NCI-H1105 treated with DMSO at 0.1 percent for 48 hours (cell line): ENCODE measurements at regions not wholly inside any gene's neighbourhood (a gene's known extent, or its start where the extent isn't known, plus 50 kb on each side); places are given as distances from the start of the nearest gene placed in this dataset.
"Not testable (repeated sequence)": the region's sequence is repeated elsewhere in the genome, so short reads cannot be mapped to it uniquely, and the experiment has no call there.

Experiments
- DNase-seq: peaks from one replicate; lab custom pipeline; 2025; lab: John Stamatoyannopoulos, UW

- DNase-seq: no peak
Measured at GRCh38 chr6:170044836-170045562, 245.9 kb downstream of the DLL1 start.

- no peak for DNase-seq
Measured at GRCh38 chr6:170043881-170044790, 246.7 kb downstream of the DLL1 start.

- no peak for DNase-seq
Measured at GRCh38 chr6:170043150-170043819, 247.6 kb downstream of the DLL1 start.

GRCh38 chr6:170042596-170043118 lies 248.2 kb downstream of the DLL1 start:
- no peak for DNase-seq

GRCh38 chr6:170042123-170042522 lies 248.8 kb downstream of the DLL1 start:
- no peak for DNase-seq

GRCh38 chr6:170041526-170041925 lies 249.4 kb downstream of the DLL1 start:
- no peak for DNase-seq

- no peak for DNase-seq
Measured at GRCh38 chr6:170040906-170041305, 250.0 kb downstream of the DLL1 start.

- DNase-seq: no peak
Measured at GRCh38 chr6:170040115-170040500, 250.8 kb downstream of the DLL1 start.

- DNase-seq: no peak
Measured at GRCh38 chr6:170039156-170040114, 251.4 kb downstream of the DLL1 start.

- no peak for DNase-seq
Measured at GRCh38 chr6:170038708-170039107, 252.2 kb downstream of the DLL1 start.

GRCh38 chr6:170038251-170038650 lies 252.6 kb downstream of the DLL1 start:
- DNase-seq: no peak

- no peak for DNase-seq
Measured at GRCh38 chr6:170037541-170038250, 253.2 kb downstream of the DLL1 start.

GRCh38 chr6:170036916-170037315 lies 254.0 kb downstream of the DLL1 start:
- no peak for DNase-seq

GRCh38 chr6:170036367-170036766 lies 254.5 kb downstream of the DLL1 start:
- DNase-seq: not testable (repeated sequence)

GRCh38 chr6:170035901-170036304 lies 255.0 kb downstream of the DLL1 start:
- no peak for DNase-seq

GRCh38 chr6:170035044-170035443 lies 255.8 kb downstream of the DLL1 start:
- no peak for DNase-seq

- no peak for DNase-seq
Measured at GRCh38 chr6:170034294-170034693, 256.6 kb downstream of the DLL1 start.

GRCh38 chr6:170033666-170034065 lies 257.2 kb downstream of the DLL1 start:
- DNase-seq: no peak

- DNase-seq: no peak
Measured at GRCh38 chr6:170032706-170033309, 258.1 kb downstream of the DLL1 start.

- no peak for DNase-seq
Measured at GRCh38 chr6:170032197-170032596, 258.7 kb downstream of the DLL1 start.
